GM18870 (cell line): ENCODE measurements at regions not wholly inside any gene's neighbourhood (a gene's known extent, or its start where the extent isn't known, plus 50 kb on each side); places are given as distances from the start of the nearest gene placed in this dataset.
A peak's percentile ranks its signal among the peaks of the same experiment; 100 is the strongest.

Experiments
- ATAC-seq: cut with Tn5 transposase; IDR thresholded peaks from one replicate; pipeline ENCODE4 v1.9.1; 2021; ENCODE audit warnings: moderate library complexity; ENCODE audit not compliant: unreplicated experiment

- no peak for ATAC-seq
Measured at GRCh38 chr12:24244231-24244630, 294.8 kb upstream of the SOX5 start.

- no peak for ATAC-seq
Measured at GRCh38 chr12:24240707-24241106, 291.2 kb upstream of the SOX5 start.

GRCh38 chr12:24233519-24234246 lies 284.2 kb upstream of the SOX5 start:
- ATAC-seq, result no peak

GRCh38 chr12:24232531-24232930 lies 283.1 kb upstream of the SOX5 start:
- no peak for ATAC-seq

- peak; percentile 87 for ATAC-seq
Measured at GRCh38 chr12:24231298-24231697, 281.8 kb upstream of the SOX5 start.

- no peak for ATAC-seq
Measured at GRCh38 chr12:24230061-24230701, 280.7 kb upstream of the SOX5 start.

GRCh38 chr12:24229031-24229700 lies 279.7 kb upstream of the SOX5 start:
- no peak for ATAC-seq

- ATAC-seq, result no peak
Measured at GRCh38 chr12:24228371-24228770, 278.9 kb upstream of the SOX5 start.

GRCh38 chr12:24227551-24227950 lies 278.1 kb upstream of the SOX5 start:
- no peak for ATAC-seq

- ATAC-seq, result no peak
Measured at GRCh38 chr12:24226745-24227350, 277.4 kb upstream of the SOX5 start.

GRCh38 chr12:24224401-24224800 lies 274.9 kb upstream of the SOX5 start:
- no peak for ATAC-seq

- ATAC-seq, result no peak
Measured at GRCh38 chr12:24223926-24224325, 274.5 kb upstream of the SOX5 start.

- ATAC-seq, result no peak
Measured at GRCh38 chr12:24222968-24223367, 273.5 kb upstream of the SOX5 start.

GRCh38 chr12:24212496-24212895 lies 263.0 kb upstream of the SOX5 start:
- no peak for ATAC-seq

GRCh38 chr12:24206621-24207020 lies 257.2 kb upstream of the SOX5 start:
- no peak for ATAC-seq

- peak; percentile 42 for ATAC-seq
Measured at GRCh38 chr12:24201258-24201970, 251.9 kb upstream of the SOX5 start.

GRCh38 chr12:24200010-24200409 lies 250.5 kb upstream of the SOX5 start:
- peak; percentile 40 for ATAC-seq

- ATAC-seq, result peak; percentile 37
Measured at GRCh38 chr12:24198936-24199671, 249.6 kb upstream of the SOX5 start.

GRCh38 chr12:24198070-24198469 lies 248.6 kb upstream of the SOX5 start:
- no peak for ATAC-seq

GRCh38 chr12:24197532-24197931 lies 248.1 kb upstream of the SOX5 start:
- ATAC-seq, result no peak
